Fibroblast of upper back skin (primary cell): ENCODE measurements at regions not wholly inside any gene's neighbourhood (a gene's known extent, or its start where the extent isn't known, plus 50 kb on each side); places are given as distances from the start of the nearest gene placed in this dataset.

Source experiments
- DNase-seq: peaks from one replicate; pipeline ENCODE4 v3.0.0-alpha.2; 2013

DNA sequence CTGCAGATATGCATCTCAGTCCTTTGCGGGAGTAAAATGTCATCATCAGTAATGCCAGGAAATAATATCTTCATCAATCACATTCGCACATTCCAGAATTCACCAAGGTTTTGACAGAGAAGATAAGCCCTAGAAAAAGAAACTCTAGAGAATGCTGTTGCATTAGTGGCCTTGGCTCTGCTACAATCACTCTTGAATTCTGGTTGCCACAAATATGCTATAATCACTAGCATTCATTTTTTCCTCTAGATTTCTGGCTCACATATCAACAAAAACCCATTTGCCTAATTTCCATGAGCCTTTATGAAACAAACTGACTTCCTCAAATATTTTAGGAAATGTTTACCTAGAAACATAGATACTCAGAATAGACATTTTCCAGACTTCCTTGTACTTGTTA is 653.4 kb downstream of the ANXA1 start:
- DNase-seq = peak; percentile 22

- DNase-seq = no peak
Measured at GRCh38 chr9:73805853-73806458, 654.3 kb downstream of the ANXA1 start.

DNA sequence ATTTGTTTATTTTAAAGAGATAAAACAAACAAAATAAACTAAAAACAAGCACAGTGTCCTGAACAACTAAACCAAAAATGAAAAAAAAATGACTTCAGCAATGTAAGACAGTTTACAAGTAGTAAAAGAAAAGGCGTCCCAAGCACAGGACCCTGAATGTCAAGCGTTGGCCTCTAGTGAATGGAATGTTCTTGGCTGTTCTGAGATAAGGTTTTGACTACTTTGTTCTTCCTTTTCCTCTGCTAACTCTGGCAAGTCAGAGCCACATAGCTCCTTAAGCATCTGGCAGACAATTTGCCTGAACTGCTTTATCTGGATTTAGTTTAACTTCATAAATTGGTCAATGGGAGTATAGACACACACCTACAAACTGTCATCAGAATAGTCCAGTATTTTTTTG is 655.2 kb downstream of the ANXA1 start:
- no peak for DNase-seq

- DNase-seq = no peak
Measured at GRCh38 chr9:73807952-73808351, 656.3 kb downstream of the ANXA1 start.

GRCh38 chr9:73810585-73811215 is 659.0 kb downstream of the ANXA1 start:
- DNase-seq = no peak

GRCh38 chr9:73813546-73813945 is 661.9 kb downstream of the ANXA1 start:
- DNase-seq = no peak

DNA sequence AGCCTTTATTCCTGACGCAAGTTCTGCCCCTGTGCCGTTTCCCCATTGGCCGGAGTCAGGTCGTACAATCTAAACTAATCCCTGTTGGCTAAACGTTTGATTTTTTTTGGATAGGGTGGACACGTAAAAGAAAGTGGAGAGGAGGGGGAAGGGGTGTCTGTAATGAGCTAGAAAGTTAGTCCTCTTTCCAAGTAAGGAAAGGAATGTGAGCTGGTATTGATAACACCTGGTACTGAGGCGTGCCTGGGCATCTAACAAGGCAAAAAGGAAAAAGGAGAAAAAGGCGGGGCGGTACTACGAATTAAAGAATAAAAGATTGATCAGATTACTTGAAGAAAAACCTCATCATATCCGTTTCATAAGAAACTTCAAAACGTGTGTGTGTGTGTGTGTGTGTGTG is 665.2 kb downstream of the ANXA1 start:
- no peak for DNase-seq

DNA sequence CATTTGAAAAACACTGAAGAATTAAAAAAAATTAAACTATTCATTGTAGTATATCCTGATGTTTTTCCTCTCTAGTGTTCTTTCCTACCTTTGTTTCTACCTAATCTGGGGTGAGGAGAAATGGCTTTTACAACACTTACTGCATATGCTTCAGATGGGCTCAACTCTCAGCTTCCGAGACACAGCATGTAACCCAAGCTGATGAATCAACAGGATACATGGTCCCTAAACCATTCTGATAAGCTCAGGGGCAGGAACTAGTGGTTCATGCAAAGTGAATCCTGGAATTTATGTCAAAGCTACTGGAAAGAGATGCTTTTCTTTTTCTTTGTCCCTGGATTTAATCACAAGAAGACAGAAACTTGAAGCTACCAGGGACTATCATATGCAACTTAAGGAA is 672.5 kb upstream of the RORB start:
- no peak for DNase-seq

DNA sequence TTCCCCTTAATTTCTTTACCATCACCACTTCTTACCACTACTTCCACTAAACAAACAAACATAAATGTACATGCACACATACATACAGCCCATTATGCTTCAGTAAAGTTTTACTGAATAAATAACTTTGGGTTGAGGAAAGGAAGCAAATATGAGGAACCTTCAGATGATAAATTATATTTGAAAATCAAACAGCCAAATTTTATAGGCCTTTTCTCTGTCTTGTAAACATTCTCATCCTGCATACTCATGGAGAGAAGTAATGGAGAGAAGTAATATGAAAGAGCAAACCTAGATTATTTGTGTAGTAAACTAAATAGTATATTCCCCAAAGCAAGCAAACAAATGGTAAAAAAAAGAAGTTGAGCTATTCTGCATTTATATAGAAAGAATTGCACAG is 658.3 kb upstream of the RORB start:
- no peak for DNase-seq

GRCh38 chr9:73839471-73839870 is 657.7 kb upstream of the RORB start:
- DNase-seq = no peak

DNA sequence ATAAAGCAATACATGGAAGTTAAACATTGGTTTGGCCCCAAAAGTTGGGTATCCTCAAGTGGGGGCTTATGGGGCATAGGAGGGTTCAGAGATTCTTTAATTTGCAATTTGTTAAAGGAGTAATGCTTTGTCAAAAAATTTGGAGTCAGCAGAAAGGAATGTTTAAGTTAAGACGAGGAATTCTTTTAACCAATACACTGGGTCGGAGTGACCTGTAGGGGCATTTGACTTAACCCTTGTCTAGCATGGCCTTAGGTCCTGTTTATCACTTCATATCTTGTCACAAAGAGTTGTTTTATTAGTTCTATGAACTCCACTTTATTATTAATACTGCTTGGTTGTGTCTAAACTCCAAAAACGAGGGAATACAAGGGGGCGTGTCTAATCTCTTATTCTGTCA is 656.1 kb upstream of the RORB start:
- DNase-seq = no peak

DNA sequence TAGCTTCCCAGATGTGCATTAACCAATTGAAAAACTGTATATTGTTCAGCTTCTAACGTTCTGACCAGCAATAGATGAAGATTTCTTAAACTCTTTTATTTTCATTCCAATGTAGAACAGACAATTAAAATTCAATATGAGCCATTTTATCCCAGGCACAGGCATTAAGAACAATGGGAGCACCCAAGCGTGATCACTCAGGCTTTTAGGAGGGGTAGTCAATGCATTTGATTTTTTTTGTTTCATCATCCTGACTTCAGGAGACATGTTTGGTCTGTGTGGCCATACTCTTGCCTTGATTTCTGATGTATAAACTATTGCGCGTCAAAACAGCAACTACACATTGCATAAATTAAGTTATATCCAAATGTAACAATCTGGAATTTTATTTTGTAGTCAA is 653.0 kb upstream of the RORB start:
- DNase-seq = no peak

GRCh38 chr9:73845539-73845938 is 651.6 kb upstream of the RORB start:
- no peak for DNase-seq

DNA sequence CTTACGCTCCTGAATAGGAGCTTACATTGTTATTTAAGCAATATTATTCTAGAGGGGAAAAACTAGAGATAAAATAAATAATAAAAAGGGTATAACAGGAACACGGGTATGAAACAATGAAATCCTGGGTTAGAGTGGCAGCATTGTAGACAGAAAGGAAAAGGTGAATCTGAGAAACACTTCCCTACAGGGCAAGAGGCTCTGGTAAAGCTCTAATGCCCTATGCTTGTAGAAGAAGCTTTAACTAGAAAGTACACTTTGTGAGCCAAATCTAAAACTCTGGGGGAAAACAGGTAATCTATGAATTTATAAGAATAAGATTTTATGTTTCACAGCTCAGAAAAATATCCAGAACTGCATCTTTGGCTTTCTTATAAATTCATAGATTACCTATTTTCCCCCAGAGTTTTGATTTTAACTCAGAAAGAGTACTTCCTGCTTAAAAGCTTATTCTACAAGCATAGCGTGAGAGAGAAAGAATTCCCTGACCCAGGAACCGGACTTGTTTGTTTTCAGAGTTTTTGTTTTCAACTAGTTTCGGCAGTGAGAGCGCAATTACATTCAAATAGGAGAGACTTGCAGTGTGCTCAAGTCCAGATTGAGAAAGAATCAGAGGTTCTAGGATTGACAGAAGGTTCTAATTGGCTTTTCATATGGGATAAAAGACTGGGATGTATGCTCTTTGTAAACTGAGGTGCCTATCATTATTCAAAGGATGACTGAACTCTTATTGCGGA is 651.0 kb upstream of the RORB start:
- DNase-seq = no peak

GRCh38 chr9:73847536-73847935 is 649.6 kb upstream of the RORB start:
- no peak for DNase-seq

- DNase-seq = no peak
Measured at GRCh38 chr9:73853549-73853948, 643.6 kb upstream of the RORB start.

DNA sequence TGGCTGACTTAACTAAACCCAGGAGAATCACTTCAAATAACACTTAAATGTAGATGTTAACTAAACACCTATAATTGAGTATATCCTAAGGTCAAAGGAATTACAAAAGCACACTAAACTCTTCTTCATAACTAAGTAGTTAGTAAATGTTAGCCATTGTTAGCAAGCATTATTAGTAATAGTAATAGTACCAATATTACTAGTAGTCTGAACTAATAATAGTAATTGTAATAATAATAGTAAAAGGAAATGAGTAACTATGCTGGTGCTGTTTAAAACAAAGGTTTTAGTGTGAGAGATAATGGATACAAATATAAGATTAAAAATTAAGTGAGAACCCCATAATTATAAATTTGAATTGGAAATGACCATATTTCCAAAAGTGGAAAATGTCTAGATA is 641.9 kb upstream of the RORB start:
- DNase-seq = no peak

- no peak for DNase-seq
Measured at GRCh38 chr9:73863924-73864323, 633.2 kb upstream of the RORB start.

DNA sequence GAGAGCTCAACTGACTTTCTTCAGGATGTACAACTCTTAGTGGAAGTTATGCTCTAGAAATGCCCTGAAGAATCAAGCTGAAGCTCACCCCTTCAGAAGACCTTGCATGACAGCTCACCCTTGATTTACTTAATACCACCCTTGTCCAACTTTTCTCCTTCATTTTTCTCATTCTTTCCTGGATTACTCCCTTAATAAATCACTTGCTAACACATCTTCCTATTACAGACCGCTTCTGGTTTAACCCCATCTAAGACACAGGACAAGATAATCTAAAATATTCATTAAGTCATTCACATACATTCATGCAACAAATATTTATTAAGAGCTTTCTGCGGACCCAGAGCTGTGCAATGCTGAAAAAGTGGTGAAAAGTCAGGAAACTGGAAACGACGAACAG is 630.7 kb upstream of the RORB start:
- DNase-seq = no peak

DNA sequence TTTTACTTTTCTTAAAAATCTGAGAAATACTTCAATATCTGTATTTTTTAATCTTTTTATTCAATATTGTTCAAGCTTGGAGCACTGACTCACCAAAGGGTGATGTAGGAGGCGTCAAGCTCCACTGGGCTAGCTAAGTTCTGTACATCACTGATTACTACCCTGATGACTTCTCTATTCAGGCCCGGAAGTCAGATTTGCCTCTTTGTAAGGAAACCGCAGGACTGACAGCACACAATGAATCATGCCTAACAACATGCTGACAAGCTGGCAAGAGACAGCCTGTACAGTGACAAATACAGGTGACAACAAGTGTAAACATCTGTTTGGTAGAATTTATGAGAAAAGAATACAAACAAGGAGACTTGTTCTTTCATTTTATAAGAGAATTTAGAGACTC is 627.9 kb upstream of the RORB start:
- DNase-seq = peak; percentile 11

DNA sequence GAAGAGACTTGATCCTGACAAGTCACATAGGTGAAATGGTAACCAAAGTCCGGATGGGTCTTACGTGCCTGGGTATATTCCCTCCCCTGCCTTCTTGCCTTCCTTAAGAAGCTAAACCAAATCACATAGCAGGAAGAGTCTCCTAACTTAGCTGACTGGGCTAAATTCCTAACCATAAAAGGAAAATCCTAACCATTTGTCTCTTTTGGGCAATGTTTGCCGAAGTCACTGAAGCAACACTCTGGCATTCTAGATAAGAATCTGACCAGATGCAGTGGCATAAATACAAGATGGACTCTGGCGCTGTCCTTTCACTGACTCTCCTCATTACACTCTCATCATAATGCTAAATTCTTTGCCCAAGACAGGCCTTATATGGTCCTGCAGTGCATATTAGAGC is 625.5 kb upstream of the RORB start:
- DNase-seq = no peak

DNA sequence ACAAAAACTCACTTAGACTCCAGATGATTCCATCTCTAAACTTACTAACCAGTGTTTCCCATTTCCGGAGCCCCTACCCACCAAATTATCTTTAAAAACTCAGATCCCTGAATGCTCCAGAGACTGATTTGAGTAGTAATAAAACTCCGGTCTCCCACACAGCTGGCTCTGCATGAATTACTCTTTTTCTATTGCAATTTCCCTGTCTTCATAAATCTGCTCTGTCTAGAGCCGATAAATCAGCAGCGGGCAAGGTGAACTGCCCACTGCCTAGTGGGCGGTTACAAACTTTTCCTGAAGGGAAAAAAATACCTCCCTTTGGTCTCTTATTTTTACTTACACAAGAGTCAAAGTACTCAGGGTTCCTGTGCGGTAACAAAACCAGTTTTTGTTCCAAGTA is 624.4 kb upstream of the RORB start:
- no peak for DNase-seq

GRCh38 chr9:73880101-73880500 is 617.0 kb upstream of the RORB start:
- peak; percentile 32 for DNase-seq

- no peak for DNase-seq
Measured at GRCh38 chr9:73889023-73889422, 608.1 kb upstream of the RORB start.
